ENCODE measurements at regions not wholly inside any gene's neighbourhood (a gene's known extent, or its start where the extent isn't known, plus 50 kb on each side); places are given as distances from the start of the nearest gene placed in this dataset.
A peak's percentile ranks its signal among the peaks of the same experiment; 100 is the strongest.
"Not testable (repeated sequence)": the region's sequence is repeated elsewhere in the genome, so short reads cannot be mapped to it uniquely, and the experiment has no call there.

DNA sequence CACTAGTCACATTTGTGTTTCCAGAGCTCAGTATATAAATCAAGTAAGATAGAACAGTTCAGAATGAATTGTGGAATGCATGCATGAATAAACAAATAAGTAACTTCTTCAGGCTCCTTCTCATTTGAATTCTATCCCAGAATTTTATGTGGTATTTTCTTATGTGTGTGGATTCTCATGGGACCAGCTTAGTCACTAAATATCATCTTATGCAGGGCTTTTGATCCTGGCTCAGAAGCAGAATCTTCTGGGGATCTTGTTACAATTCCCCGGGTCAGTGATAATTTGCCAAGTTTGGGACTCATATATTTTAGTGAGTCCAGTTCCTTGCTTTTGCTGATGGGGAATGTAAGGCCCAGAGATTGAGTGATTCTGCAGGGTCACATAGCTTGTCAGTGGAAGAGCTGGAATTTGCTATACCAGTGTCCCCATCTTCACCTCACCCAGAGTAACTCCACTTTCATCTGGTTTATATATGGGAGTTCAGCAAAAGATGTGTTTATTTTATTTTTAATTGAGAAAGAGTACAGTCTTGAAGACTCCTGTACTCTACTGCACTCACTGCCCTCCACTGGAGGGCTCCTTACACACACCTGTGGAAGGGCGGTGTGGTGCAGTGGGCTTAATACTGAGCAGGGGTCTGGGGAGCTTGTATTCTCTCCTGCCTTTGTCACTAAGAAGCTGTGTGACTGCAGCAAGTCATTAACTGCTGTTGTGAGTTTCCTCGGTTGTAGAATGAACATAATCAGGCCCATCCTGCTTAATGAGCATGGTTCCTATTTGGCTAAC lies 198.2 kb upstream of the CXorf66 start:
- no peak for DNase-seq

GRCh38 chrX:140157611-140158010 lies 192.3 kb upstream of the CXorf66 start:
- DNase-seq, result no peak

DNA sequence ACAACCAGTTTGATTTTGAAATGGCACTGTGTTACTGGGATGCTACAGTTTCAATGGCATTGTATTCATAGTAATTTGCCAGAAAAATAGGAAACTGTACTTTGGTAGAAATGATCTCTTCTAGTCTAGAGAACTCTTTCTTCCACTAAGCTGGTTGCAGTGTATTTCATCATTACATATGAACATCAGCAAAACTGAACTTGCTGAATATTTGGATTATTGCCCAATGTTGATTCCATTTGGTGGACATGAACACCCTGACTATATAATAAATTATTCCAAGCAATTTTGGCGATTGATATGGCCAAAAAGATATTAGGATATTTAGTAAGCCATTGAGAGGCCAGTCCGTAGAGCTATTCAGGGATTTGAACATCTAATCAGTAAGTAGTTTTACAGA lies 191.8 kb upstream of the CXorf66 start:
- DNase-seq, result no peak

DNA sequence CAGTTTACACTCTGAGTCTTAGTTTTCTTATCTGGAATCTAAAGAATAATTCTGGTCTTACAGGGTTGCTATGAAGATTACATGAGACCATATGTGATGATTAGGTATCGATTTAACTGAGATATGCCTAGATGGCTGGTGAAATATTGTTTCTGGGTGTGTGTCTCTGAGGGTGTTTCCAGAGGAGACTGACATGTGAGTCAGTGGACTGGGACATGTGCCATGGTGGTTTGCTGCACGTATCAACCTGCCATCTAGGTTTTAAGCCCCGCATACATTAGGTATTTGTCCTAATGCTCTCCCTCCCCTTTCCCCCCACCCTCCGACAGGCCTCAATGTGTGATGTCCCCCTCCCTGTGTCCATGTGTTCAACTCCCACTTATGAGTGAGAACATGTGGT lies 186.0 kb upstream of the CXorf66 start:
- DNase-seq, result no peak

GRCh38 chrX:140149761-140150160 lies 184.4 kb upstream of the CXorf66 start:
- no peak for DNase-seq

DNA sequence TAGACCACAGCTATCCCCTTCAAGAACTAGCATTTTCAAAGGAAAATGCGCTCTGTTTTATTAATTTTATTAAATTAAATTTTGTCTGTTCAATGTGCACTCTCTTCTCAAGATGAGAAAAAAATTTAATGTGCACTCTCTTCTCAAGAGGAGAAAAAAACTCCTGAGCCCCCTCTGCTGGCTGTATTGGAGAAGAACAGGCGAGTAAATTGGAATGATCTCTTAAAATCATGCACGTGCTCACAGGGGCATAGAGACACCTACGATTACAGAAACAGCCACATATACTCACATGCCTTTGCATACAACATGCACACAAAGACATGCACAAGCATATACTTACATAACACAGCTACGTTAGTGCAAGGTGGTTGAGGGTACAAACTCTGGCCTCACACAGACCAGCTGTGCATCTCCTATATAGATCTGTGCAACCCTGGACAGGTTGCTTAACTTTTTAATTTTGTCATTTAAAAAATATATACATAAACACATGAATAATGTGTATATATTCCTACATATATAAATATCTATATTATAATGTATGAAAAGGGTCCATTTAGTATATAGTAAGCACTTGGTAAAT lies 176.2 kb upstream of the CXorf66 start:
- peak; percentile 46 for DNase-seq

DNA sequence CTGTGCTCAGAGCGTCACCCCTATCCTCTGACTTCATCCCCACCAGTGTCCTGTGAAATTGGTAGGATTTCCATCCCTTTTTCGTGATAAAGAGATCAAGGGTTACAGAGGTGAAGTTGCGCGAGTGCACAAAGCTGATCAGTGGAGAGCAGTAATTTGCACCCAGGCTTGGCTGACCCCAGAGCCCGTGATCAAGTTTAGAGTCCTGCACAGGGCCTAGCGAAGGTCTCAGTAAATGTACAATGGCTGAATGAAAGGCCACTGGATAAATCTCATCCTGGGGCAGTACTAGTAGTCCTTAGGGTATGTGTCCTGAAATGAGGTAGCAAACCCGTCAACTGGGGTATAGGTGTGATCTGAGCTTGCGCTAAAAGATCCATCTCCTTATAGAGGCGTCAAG lies 173.2 kb upstream of the CXorf66 start:
- DNase-seq, result not testable (repeated sequence)

DNA sequence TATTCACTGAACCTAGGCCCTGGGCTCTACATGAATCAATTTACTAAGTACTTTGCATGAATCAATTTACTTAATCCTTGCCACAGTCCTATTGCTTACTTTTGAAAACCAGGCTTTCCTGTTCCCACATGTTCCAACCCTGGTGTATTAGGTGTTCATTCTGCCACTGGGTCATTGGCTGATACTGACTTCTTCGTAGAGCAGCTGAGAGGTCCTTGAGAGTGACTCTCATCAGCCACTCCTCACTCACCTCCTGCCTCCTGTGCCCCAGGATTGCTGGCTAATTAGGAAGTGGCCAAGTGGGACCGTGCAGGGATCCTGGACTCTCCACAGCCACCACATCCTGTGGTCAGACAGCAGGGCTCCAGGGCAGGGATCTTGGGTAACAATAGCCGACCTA lies 172.7 kb upstream of the CXorf66 start:
- DNase-seq, result not testable (repeated sequence)

GRCh38 chrX:140132937-140133336 lies 167.6 kb upstream of the CXorf66 start:
- no peak for DNase-seq

DNA sequence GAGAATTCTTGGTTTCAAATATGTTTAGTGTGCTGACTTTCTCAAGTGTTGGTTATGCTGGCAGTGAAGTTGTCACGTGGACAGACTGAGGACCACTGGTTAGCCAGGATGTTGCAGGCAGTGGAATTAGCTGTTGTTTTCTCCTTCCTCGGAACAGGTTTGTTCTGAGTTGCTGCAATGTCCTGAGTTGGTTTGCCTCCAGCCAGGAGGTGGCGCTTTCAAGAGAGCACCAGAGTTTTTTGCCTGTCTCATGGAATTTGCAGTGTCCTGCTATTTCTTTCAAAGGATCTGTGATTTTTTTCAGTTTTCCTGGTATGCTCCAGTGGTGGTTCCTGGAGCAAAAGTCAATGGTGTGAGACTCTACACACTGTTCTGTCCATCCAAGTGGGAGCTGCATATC lies 158.1 kb upstream of the CXorf66 start:
- DNase-seq, result no peak

GRCh38 chrX:140114059-140114458 lies 148.7 kb upstream of the CXorf66 start:
- DNase-seq, result not testable (repeated sequence)

- no peak for DNase-seq
Measured at GRCh38 chrX:140110081-140110650, 144.8 kb upstream of the CXorf66 start.

DNA sequence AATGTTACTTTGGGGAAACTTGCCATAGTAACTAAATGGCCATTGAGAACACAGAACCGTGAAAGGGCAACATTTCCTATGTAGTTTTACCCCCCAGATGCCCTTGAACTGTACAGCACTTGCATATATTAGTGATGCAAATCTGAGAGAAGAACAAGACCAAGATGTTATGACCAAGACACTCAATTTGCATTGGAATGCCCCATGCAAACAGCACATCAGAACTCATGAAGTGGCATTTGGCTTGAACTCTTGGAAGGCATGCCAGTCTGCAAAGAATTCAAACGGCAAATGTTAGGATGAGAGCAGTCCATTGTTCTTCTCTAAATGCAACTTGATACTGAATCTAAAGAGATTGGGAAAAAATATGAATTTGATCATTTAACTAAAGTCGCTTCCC lies 139.4 kb upstream of the CXorf66 start:
- no peak for DNase-seq

- no peak for DNase-seq
Measured at GRCh38 chrX:140099221-140099620, 133.9 kb upstream of the CXorf66 start.

GRCh38 chrX:140092121-140092520 lies 126.8 kb upstream of the CXorf66 start:
- no peak for DNase-seq

DNA sequence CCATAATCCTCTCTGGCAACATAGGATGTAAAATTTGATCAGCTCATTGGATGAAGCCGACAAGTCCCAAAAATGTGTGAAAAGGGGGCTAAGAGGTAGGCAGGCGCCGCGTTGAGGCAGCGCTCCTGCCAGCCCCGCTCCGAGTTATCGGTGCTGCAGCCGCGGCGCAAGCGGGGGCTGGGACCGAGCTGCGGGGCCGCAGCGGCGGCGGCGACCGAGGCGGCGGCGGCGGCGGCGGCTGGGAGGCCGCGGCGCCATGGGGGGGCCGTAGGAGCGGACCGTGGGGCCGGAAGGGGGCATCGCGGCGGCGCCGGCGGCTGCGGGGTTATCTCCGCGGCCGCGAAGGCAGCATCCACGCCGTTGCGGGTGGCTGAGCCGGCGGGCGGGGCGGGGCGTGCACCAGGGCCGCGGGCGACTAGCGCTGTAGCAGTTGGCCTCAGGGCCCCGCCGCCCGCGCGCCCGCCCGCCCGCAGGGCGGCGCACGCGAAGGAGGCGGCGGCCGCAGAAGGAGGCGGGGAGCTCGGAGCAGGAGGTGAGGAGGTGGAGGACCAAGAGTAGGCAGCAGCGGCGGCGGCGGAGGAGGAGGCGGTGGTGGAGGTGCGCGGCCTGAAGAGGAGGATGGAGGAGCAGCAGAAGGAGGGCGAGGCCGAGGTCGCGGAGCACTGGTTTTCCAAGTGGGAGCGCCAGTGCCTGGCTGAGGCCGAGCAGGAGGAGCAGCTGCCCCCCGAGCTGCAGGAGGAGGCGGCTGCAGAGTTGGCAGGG lies 126.0 kb upstream of the CXorf66 start:
- peak; percentile 24 for DNase-seq

DNA sequence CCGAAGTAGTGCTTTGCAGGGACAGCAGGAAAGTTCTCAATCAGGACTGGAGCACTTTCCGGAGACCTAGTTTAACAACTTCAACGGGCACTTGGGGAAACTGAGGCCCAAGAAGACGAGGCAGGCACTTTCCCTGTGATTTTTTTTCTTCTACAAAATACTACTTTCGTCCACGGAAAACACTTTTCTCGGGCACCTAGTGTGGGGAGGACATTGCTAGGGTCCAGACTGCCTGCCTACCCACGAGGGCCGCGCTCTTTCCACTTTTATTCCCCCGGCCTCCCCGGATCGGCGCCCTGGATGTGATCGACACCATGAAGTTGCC lies 125.4 kb upstream of the CXorf66 start:
- DNase-seq, result no peak

GRCh38 chrX:140088438-140088837 lies 123.1 kb upstream of the CXorf66 start:
- DNase-seq, result no peak

GRCh38 chrX:140087875-140088274 lies 122.6 kb upstream of the CXorf66 start:
- DNase-seq, result no peak

GRCh38 chrX:140086691-140087090 lies 121.4 kb upstream of the CXorf66 start:
- DNase-seq, result no peak

DNA sequence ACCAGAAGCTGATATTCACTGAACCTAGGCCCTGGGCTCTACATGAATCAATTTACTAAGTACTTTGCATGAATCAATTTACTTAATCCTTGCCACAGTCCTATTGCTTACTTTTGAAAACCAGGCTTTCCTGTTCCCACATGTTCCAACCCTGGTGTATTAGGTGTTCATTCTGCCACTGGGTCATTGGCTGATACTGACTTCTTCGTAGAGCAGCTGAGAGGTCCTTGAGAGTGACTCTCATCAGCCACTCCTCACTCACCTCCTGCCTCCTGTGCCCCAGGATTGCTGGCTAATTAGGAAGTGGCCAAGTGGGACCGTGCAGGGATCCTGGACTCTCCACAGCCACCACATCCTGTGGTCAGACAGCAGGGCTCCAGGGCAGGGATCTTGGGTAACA lies 109.5 kb upstream of the CXorf66 start:
- DNase-seq, result not testable (repeated sequence)

GRCh38 chrX:140071037-140071436 lies 105.7 kb upstream of the CXorf66 start:
- no peak for DNase-seq

DNA sequence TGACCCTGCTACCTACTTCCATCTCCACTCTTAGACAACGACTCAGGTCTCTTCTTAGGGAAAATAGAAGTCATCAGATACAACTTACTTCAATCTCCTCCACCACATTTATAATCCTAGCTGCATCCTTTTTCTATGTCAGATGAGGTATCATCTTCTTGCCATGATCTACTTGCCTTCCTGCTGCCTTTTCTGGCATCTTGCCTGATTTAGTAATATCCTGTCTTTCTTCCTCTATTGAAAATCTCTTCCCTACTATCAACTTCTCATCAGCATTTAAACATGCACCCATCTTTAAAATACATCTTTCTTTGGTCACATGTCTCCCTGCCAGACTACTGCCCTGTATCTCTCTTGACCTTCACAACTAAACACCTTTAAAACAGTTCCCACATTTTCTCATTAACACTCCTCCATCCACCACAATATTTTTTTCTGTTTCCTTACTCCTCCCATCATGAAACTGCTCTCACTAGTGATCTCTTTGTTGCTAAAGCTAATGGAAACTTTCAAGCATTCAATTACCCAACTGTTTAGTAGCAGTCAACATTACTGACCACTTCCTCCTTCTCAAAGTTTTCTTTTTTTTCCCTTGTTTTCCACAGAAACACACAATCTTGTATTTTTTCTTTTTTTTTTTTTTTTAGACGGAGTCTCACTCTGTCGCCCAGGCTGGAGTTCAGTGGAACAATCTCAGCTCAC lies 100.8 kb upstream of the CXorf66 start:
- no peak for DNase-seq

Measured in CD4-positive, alpha-beta T cell treated with Interleukin-17A for 4 hours (primary cell).